A172 (cell line): ENCODE measurements at regions not wholly inside any gene's neighbourhood (a gene's known extent, or its start where the extent isn't known, plus 50 kb on each side); places are given as distances from the start of the nearest gene placed in this dataset.
"Not testable (repeated sequence)": the region's sequence is repeated elsewhere in the genome, so short reads cannot be mapped to it uniquely, and the experiment has no call there.

ENCODE experiments used
- DNase-seq: peaks from one replicate; pipeline ENCODE4 v3.0.0-alpha.2; 2015; ENCODE audit warnings: low spot score

- not testable (repeated sequence) for DNase-seq
Observed at GRCh38 chr21:8987896-8988295, 1533.5 kb upstream of the TPTE start.

GRCh38 chr21:8988696-8989095, 1532.7 kb upstream of the TPTE start:
- no peak for DNase-seq

GRCh38 chr21:8989261-8989711, 1532.1 kb upstream of the TPTE start:
- DNase-seq: no peak

- DNase-seq: peak; percentile 56
Observed at GRCh38 chr21:8989721-8990325, 1531.6 kb upstream of the TPTE start.

- no peak for DNase-seq
Observed at GRCh38 chr21:8990326-8991087, 1530.9 kb upstream of the TPTE start.

GRCh38 chr21:8991088-8991907, 1530.1 kb upstream of the TPTE start:
- DNase-seq: no peak

GRCh38 chr21:8991968-8992621, 1529.3 kb upstream of the TPTE start:
- no peak for DNase-seq

- no peak for DNase-seq
Observed at GRCh38 chr21:8992731-8993174, 1528.6 kb upstream of the TPTE start.

GRCh38 chr21:8993284-8993942, 1528.0 kb upstream of the TPTE start:
- DNase-seq: no peak

GRCh38 chr21:8993943-8994639, 1527.3 kb upstream of the TPTE start:
- DNase-seq: no peak

- no peak for DNase-seq
Observed at GRCh38 chr21:8994640-8995511, 1526.5 kb upstream of the TPTE start.

GRCh38 chr21:8996487-8996968, 1524.9 kb upstream of the TPTE start:
- not testable (repeated sequence) for DNase-seq

- no peak for DNase-seq
Observed at GRCh38 chr21:8997011-8997440, 1524.4 kb upstream of the TPTE start.

GRCh38 chr21:8997443-8998390, 1523.7 kb upstream of the TPTE start:
- DNase-seq: not testable (repeated sequence)

- not testable (repeated sequence) for DNase-seq
Observed at GRCh38 chr21:8998480-8998879, 1522.9 kb upstream of the TPTE start.

GRCh38 chr21:8998946-8999681, 1522.3 kb upstream of the TPTE start:
- no peak for DNase-seq

GRCh38 chr21:9000132-9000531, 1521.3 kb upstream of the TPTE start:
- DNase-seq: not testable (repeated sequence)

GRCh38 chr21:9000671-9001070, 1520.7 kb upstream of the TPTE start:
- DNase-seq: not testable (repeated sequence)
